Stimulated activated CD8-positive, alpha-beta memory T cell treated with anti-CD3 and anti-CD28 coated beads, Interleukin-7, amount 100 ng/mL, for 1 hour (primary cell): ENCODE measurements at regions not wholly inside any gene's neighbourhood (a gene's known extent, or its start where the extent isn't known, plus 50 kb on each side); places are given as distances from the start of the nearest gene placed in this dataset.
"Not testable (repeated sequence)": the region's sequence is repeated elsewhere in the genome, so short reads cannot be mapped to it uniquely, and the experiment has no call there.

Source experiments
- DNase-seq, 2 donors: peaks; one replicate each; pipeline ENCODE4 v3.0.0-alpha.2; 2020; ENCODE audit warnings: low read depth in 2 of 2

- DNase-seq: no peak
These were observed 94.5 kb upstream of the CARD11 start for GRCh38 chr7:3138206-3138605.

GRCh38 chr7:3138997-3139396, 95.3 kb upstream of the CARD11 start:
- no peak for DNase-seq

GRCh38 chr7:3140834-3141233, 97.2 kb upstream of the CARD11 start:
- DNase-seq: no peak

- no peak for DNase-seq
These were observed 97.7 kb upstream of the CARD11 start for GRCh38 chr7:3141326-3141725.

- DNase-seq: no peak
These were observed 100.5 kb upstream of the CARD11 start for GRCh38 chr7:3143869-3144775.

GRCh38 chr7:3144776-3145125, 101.1 kb upstream of the CARD11 start:
- not testable (repeated sequence) for DNase-seq

GRCh38 chr7:3146571-3147226, 103.0 kb upstream of the CARD11 start:
- no peak for DNase-seq

- not testable (repeated sequence) for DNase-seq
These were observed 104.8 kb upstream of the CARD11 start for GRCh38 chr7:3148471-3148870.

GRCh38 chr7:3149231-3149995, 105.7 kb upstream of the CARD11 start:
- DNase-seq: no peak

- DNase-seq: no peak
These were observed 106.4 kb upstream of the CARD11 start for GRCh38 chr7:3150027-3150426.

GRCh38 chr7:3151784-3152183, 108.1 kb upstream of the CARD11 start:
- no peak for DNase-seq

- DNase-seq: no peak
These were observed 109.0 kb upstream of the CARD11 start for GRCh38 chr7:3152714-3153113.

GRCh38 chr7:3153118-3153517, 109.5 kb upstream of the CARD11 start:
- DNase-seq: no peak

GRCh38 chr7:3154317-3154716, 110.7 kb upstream of the CARD11 start:
- no peak for DNase-seq

- peak; percentile 23 to 38 for DNase-seq
These were observed 111.3 kb upstream of the CARD11 start for GRCh38 chr7:3154881-3155494.

- DNase-seq: no peak
These were observed 112.8 kb upstream of the CARD11 start for GRCh38 chr7:3156508-3156907.

- DNase-seq: no peak
These were observed 114.1 kb upstream of the CARD11 start for GRCh38 chr7:3157566-3158287.

- no peak for DNase-seq
These were observed 114.7 kb upstream of the CARD11 start for GRCh38 chr7:3158341-3158760.

GRCh38 chr7:3159039-3159438, 115.4 kb upstream of the CARD11 start:
- DNase-seq: no peak

GRCh38 chr7:3159445-3159844, 115.8 kb upstream of the CARD11 start:
- DNase-seq: no peak

- DNase-seq: not testable (repeated sequence)
These were observed 116.3 kb upstream of the CARD11 start for GRCh38 chr7:3159926-3160325.
